ENCODE measurements at regions not wholly inside any gene's neighbourhood (a gene's known extent, or its start where the extent isn't known, plus 50 kb on each side); places are given as distances from the start of the nearest gene placed in this dataset.

GRCh38 chr11:122330279-122330965, 214.4 kb upstream of the BLID start (continued):
- TF ChIP-seq USF2 (IDR thresholded peaks at IDR 0.05; ENCODE audit: low read length), result no peak

Data from H1 (cell line).